HUDEP-2 (cell line): ENCODE measurements at regions not wholly inside any gene's neighbourhood (a gene's known extent, or its start where the extent isn't known, plus 50 kb on each side); places are given as distances from the start of the nearest gene placed in this dataset.

Experiments
- DNase-seq, 76 experiments: peaks; one replicate each; lab custom pipeline; 2025; ENCODE audit not compliant: unreplicated experiment in 76 of 76; lab: John Stamatoyannopoulos, UW

GRCh38 chr1:164223378-164223777 is 335.6 kb upstream of the PBX1 start:
- no peak for DNase-seq

- no peak for DNase-seq
Observed at GRCh38 chr1:164225011-164225410, 334.0 kb upstream of the PBX1 start.

- no peak for DNase-seq
Observed at GRCh38 chr1:164226977-164227376, 332.0 kb upstream of the PBX1 start.

GRCh38 chr1:164228928-164229327 is 330.1 kb upstream of the PBX1 start:
- no peak for DNase-seq

GRCh38 chr1:164233149-164233548 is 325.8 kb upstream of the PBX1 start:
- DNase-seq, result no peak

- no peak for DNase-seq
Observed at GRCh38 chr1:164240081-164240480, 318.9 kb upstream of the PBX1 start.

- no peak for DNase-seq
Observed at GRCh38 chr1:164250365-164250764, 308.6 kb upstream of the PBX1 start.

GRCh38 chr1:164256456-164256855 is 302.5 kb upstream of the PBX1 start:
- no peak for DNase-seq

- no peak for DNase-seq
Observed at GRCh38 chr1:164261691-164262240, 297.2 kb upstream of the PBX1 start.

- DNase-seq, result no peak
Observed at GRCh38 chr1:164263540-164263939, 295.4 kb upstream of the PBX1 start.

- DNase-seq, result no peak
Observed at GRCh38 chr1:164265232-164265631, 293.8 kb upstream of the PBX1 start.

- DNase-seq, result no peak
Observed at GRCh38 chr1:164272156-164272555, 286.8 kb upstream of the PBX1 start.

- DNase-seq, result no peak
Observed at GRCh38 chr1:164296172-164296571, 262.8 kb upstream of the PBX1 start.

- no peak for DNase-seq
Observed at GRCh38 chr1:164308101-164308500, 250.9 kb upstream of the PBX1 start.

GRCh38 chr1:164310166-164310565 is 248.8 kb upstream of the PBX1 start:
- DNase-seq, result no peak

- no peak for DNase-seq
Observed at GRCh38 chr1:164311377-164311776, 247.6 kb upstream of the PBX1 start.

- DNase-seq, result no peak
Observed at GRCh38 chr1:164320790-164321731, 237.9 kb upstream of the PBX1 start.

- DNase-seq, result no peak
Observed at GRCh38 chr1:164325786-164326185, 233.2 kb upstream of the PBX1 start.

GRCh38 chr1:164333387-164333786 is 225.6 kb upstream of the PBX1 start:
- no peak for DNase-seq

- no peak for DNase-seq
Observed at GRCh38 chr1:164337394-164337793, 221.6 kb upstream of the PBX1 start.

GRCh38 chr1:164337885-164338284 is 221.1 kb upstream of the PBX1 start:
- no peak for DNase-seq

GRCh38 chr1:164343189-164343588 is 215.8 kb upstream of the PBX1 start:
- DNase-seq, result no peak
